CD8-positive, alpha-beta memory T cell (primary cell): ENCODE measurements at regions not wholly inside any gene's neighbourhood (a gene's known extent, or its start where the extent isn't known, plus 50 kb on each side); places are given as distances from the start of the nearest gene placed in this dataset.

ENCODE experiments used
- CTCF ChIA-PET: fragments of 350-600 bp; sonication (Branson Sonifier 250); formaldehyde crosslinking; loops from one replicate; lab custom pipeline; 2021; ENCODE audit warnings: antibody characterized with exemption; lab: Charles Lee
- POLR2A ChIA-PET: fragments of 350-600 bp; sonication (Branson Sonifier 250); formaldehyde crosslinking; loops from one replicate; lab custom pipeline; 2021; ENCODE audit warnings: antibody characterized with exemption; lab: Charles Lee
- DNase-seq, 5 donors: peaks; one replicate each; pipeline versions ENCODE4 v3.0.0 to v3.0.0-alpha.2; 2020 to 2022; ENCODE audit warnings: mixed read lengths in 1 of 5
- H3K27ac ChIP-seq: one replicate; pipeline ENCODE4 v1.7.0; 2013; ENCODE audit warnings: low read depth, mild to moderate bottlenecking, low read length, moderate library complexity
- H3K27me3 ChIP-seq: 2 replicates; pipeline ENCODE4 v1.7.0; 2013; ENCODE audit warnings: low read length, mild to moderate bottlenecking; ENCODE audit not compliant: insufficient read depth, poor library complexity, severe bottlenecking
- H3K36me3 ChIP-seq: 2 replicates; pipeline ENCODE4 v1.7.0; 2013; ENCODE audit warnings: mild to moderate bottlenecking, low read length, moderate library complexity; ENCODE audit not compliant: insufficient read depth
- H3K4me1 ChIP-seq: 2 replicates; pipeline ENCODE4 v1.7.0; 2013; ENCODE audit warnings: mild to moderate bottlenecking, low read length, moderate library complexity; ENCODE audit not compliant: insufficient read depth
- H3K4me3 ChIP-seq: 2 replicates; pipeline ENCODE4 v1.7.0; 2013; ENCODE audit warnings: mild to moderate bottlenecking, low read length
- H3K9me3 ChIP-seq: 2 replicates; pipeline ENCODE4 v1.7.0; 2013; ENCODE audit warnings: mild to moderate bottlenecking, low read length
- H3K27ac Mint-ChIP-seq, 8 donors: one replicate each; pipeline ENCODE4 v1.8.0; 2020 to 2021; ENCODE audit warnings: mixed read lengths in 8 of 8, mild to moderate bottlenecking in 6 of 8, inconsistent platforms in 3 of 8, moderate library complexity in 3 of 8
- H3K27me3 Mint-ChIP-seq, 2 donors: one replicate each; pipeline ENCODE4 v1.8.0; 2020 to 2021; ENCODE audit warnings: mixed read lengths in 2 of 2, mild to moderate bottlenecking in 1 of 2, moderate library complexity in 1 of 2
- H3K36me3 Mint-ChIP-seq, 3 donors: one replicate each; pipeline ENCODE4 v1.8.0; 2020 to 2021; ENCODE audit warnings: mixed read lengths in 3 of 3, inconsistent platforms in 1 of 3, mild to moderate bottlenecking in 1 of 3
- H3K4me1 Mint-ChIP-seq, 3 donors: one replicate each; pipeline ENCODE4 v1.8.0; 2020 to 2021; ENCODE audit warnings: mixed read lengths in 3 of 3, inconsistent platforms in 1 of 3, mild to moderate bottlenecking in 1 of 3
- H3K4me3 Mint-ChIP-seq, 7 donors: one replicate each; pipeline ENCODE4 v1.8.0; 2020 to 2021; ENCODE audit warnings: mixed read lengths in 7 of 7, mild to moderate bottlenecking in 6 of 7, moderate library complexity in 4 of 7, inconsistent platforms in 2 of 7
- H3K9me3 Mint-ChIP-seq, 5 donors: one replicate each; pipeline ENCODE4 v1.8.0; 2020 to 2022; ENCODE audit warnings: mixed read lengths in 5 of 5, mild to moderate bottlenecking in 3 of 5, moderate library complexity in 2 of 5, inconsistent platforms in 1 of 5

GRCh38 chr6:62669831-62670230, 383.8 kb upstream of the KHDRBS2 start:
- ChIA-PET POLR2A (no interaction called here), CTCF (no interaction called here)
- H3K9me3 Mint-ChIP-seq, result peaks cover 0 to 17% (median 7%) of the 10 kb centered on the region in 5 donors
- DNase-seq, result no peak
- H3K36me3 Mint-ChIP-seq, result no peaks in the 10 kb centered on the region
- H3K27me3 Mint-ChIP-seq, result no peaks in the 10 kb centered on the region
- Histone ChIP-seq H3K27me3 (no peaks in the 10 kb centered on the region), H3K9me3 (no peaks in the 10 kb centered on the region), H3K36me3 (no peaks in the 10 kb centered on the region), H3K27ac (no peak overlapping the region), H3K4me1 (no peaks in the 10 kb centered on the region), H3K4me3 (no peak overlapping the region)
- H3K27ac Mint-ChIP-seq, result no peak overlapping the region
- no peak overlapping the region for H3K4me3 Mint-ChIP-seq
- no peaks in the 10 kb centered on the region for H3K4me1 Mint-ChIP-seq

GRCh38 chr6:62652692-62653328, 366.8 kb upstream of the KHDRBS2 start:
- no peak overlapping the region for H3K4me3 Mint-ChIP-seq
- no peak for DNase-seq
- Histone ChIP-seq H3K4me1 (no peaks in the 10 kb centered on the region), H3K9me3 (peaks cover 11% of the 10 kb centered on the region), H3K27ac (no peak overlapping the region), H3K27me3 (no peaks in the 10 kb centered on the region), H3K4me3 (no peak overlapping the region), H3K36me3 (no peaks in the 10 kb centered on the region)
- H3K27me3 Mint-ChIP-seq, result no peaks in the 10 kb centered on the region
- ChIA-PET CTCF (no interaction called here), POLR2A (no interaction called here)
- H3K27ac Mint-ChIP-seq, result no peak overlapping the region
- H3K36me3 Mint-ChIP-seq, result no peaks in the 10 kb centered on the region
- peaks cover 29 to 35% (median 30%) of the 10 kb centered on the region in 5 donors for H3K9me3 Mint-ChIP-seq
- H3K4me1 Mint-ChIP-seq, result no peaks in the 10 kb centered on the region

DNA sequence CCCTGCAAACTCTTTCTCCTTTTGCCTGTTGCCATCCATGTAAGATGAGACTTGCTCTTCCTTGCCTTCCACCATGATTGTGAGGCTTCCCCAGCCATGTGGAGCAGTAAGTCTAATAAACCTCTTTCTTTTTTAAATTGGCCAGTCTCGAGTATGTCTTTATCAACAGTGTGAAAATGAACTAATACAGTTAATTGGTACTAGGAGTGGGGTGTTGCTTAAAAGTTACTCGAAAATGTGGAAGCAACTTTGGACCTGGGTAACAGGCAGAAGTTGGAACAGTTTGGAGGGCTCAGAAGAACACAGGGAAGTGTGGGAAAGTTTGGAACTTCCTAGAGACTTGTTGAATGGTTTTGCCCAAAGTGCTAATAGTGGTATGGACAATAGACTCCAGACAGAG, 359.2 kb upstream of the KHDRBS2 start:
- CTCF ChIA-PET, result no interaction called here
- Mint-ChIP-seq H3K9me3 (peaks cover 13 to 44% (median 26%) of the 10 kb centered on the region in 5 donors), H3K4me1 (no peaks in the 10 kb centered on the region), H3K27ac (no peak overlapping the region), H3K36me3 (no peaks in the 10 kb centered on the region), H3K4me3 (no peak overlapping the region), H3K27me3 (no peaks in the 10 kb centered on the region)
- Histone ChIP-seq H3K36me3 (no peaks in the 10 kb centered on the region), H3K4me1 (no peaks in the 10 kb centered on the region), H3K27me3 (no peaks in the 10 kb centered on the region), H3K4me3 (no peak overlapping the region), H3K27ac (no peak overlapping the region), H3K9me3 (no peaks in the 10 kb centered on the region)
- no peak for DNase-seq
- POLR2A ChIA-PET, result no interaction called here

- Mint-ChIP-seq H3K4me3 (no peak overlapping the region), H3K9me3 (peaks cover 9 to 39% (median 18%) of the 10 kb centered on the region in 5 donors), H3K4me1 (no peaks in the 10 kb centered on the region), H3K27me3 (no peaks in the 10 kb centered on the region), H3K36me3 (no peaks in the 10 kb centered on the region), H3K27ac (no peak overlapping the region)
- H3K36me3 ChIP-seq, result no peaks in the 10 kb centered on the region
- ChIA-PET CTCF (no interaction called here), POLR2A (no interaction called here)
- H3K27ac ChIP-seq, result no peak overlapping the region
- H3K9me3 ChIP-seq, result no peaks in the 10 kb centered on the region
- H3K27me3 ChIP-seq, result no peaks in the 10 kb centered on the region
- H3K4me1 ChIP-seq, result no peaks in the 10 kb centered on the region
- no peak for DNase-seq
- no peak overlapping the region for H3K4me3 ChIP-seq
These were observed 354.7 kb upstream of the KHDRBS2 start for GRCh38 chr6:62640749-62641148.

DNA sequence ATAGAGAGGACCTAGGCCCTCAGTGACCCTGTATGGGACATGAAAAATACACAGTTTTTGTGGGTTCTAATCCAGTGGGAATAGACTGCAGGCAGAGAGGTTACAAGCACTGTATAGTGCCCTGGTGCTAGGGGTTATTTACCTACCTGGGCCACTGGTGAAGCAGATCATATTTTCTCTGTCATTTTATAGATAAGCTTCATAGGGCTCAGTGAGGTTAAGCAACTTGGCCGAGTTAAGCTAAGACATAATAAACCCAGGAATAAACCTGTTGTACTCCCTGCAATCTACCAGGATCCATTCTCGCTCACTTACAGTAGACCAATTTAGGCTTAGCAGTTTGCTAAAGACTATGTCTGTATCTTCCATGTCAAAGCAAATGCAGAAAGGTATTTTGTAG, 340.6 kb upstream of the KHDRBS2 start:
- no peaks in the 10 kb centered on the region for H3K4me1 Mint-ChIP-seq
- Histone ChIP-seq H3K36me3 (no peaks in the 10 kb centered on the region), H3K9me3 (no peaks in the 10 kb centered on the region), H3K4me3 (no peak overlapping the region), H3K4me1 (no peaks in the 10 kb centered on the region), H3K27ac (no peak overlapping the region), H3K27me3 (no peaks in the 10 kb centered on the region)
- no peaks in the 10 kb centered on the region for H3K27me3 Mint-ChIP-seq
- no peak overlapping the region for H3K4me3 Mint-ChIP-seq
- H3K27ac Mint-ChIP-seq, result no peak overlapping the region
- CTCF ChIA-PET, result interaction anchor here (0.9 kb wide), 1 partner anchor 12 kb away, joined by 3 read pairs; no protein-coding TSS in a partner anchor
- DNase-seq, result no peak
- H3K9me3 Mint-ChIP-seq, result peaks cover 3 to 20% (median 7%) of the 10 kb centered on the region in 5 donors
- POLR2A ChIA-PET, result no interaction called here
- H3K36me3 Mint-ChIP-seq, result no peaks in the 10 kb centered on the region

DNA sequence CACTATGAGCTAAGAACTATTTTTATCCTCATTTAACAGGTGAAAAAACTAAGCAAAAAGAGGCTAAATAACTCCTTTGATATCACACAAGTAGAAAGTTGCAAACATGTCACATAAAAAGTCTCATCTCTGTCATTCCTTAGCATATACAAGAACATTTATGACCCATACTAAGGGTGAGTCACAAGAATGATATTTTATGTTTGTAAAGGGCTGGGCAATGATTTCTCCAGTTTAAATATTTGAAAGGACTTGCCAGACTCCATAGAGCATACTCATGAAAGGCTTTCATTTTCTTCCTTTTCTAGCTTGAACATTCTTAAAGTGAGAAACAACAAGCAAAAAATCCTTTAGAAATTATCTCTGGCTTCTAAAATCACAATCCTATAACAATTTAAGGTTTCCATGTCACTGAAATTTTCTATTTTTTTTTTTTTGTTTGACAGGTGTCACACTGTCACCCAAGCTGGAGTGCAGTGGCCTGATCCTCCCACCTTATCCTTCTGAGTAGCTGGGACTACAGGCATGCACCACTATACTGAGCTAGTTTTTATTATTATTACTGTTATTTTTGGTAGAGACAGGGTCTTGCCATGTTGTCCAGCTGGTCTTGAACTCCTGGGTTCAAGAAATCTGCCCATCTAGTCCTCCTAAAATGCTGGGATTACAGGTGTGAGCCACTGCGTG, 338.0 kb upstream of the KHDRBS2 start:
- Mint-ChIP-seq H3K36me3 (no peaks in the 10 kb centered on the region), H3K4me1 (no peaks in the 10 kb centered on the region), H3K4me3 (no peak overlapping the region), H3K27me3 (no peaks in the 10 kb centered on the region), H3K9me3 (peaks cover 1 to 17% (median 4%) of the 10 kb centered on the region in 5 donors), H3K27ac (no peak overlapping the region)
- ChIA-PET POLR2A (no interaction called here), CTCF (no interaction called here)
- Histone ChIP-seq H3K9me3 (no peaks in the 10 kb centered on the region), H3K36me3 (no peaks in the 10 kb centered on the region), H3K27me3 (no peaks in the 10 kb centered on the region), H3K4me3 (no peak overlapping the region), H3K27ac (no peak overlapping the region), H3K4me1 (no peaks in the 10 kb centered on the region)
- DNase-seq, result no peak

GRCh38 chr6:62615366-62616015, 329.5 kb upstream of the KHDRBS2 start:
- H3K4me1 ChIP-seq, result no peaks in the 10 kb centered on the region
- no peaks in the 10 kb centered on the region for H3K4me1 Mint-ChIP-seq
- H3K27ac ChIP-seq, result no peak overlapping the region
- no peak overlapping the region for H3K4me3 Mint-ChIP-seq
- H3K36me3 Mint-ChIP-seq, result peaks cover 0 to 1% (median 0%) of the 10 kb centered on the region in 3 donors
- no peaks in the 10 kb centered on the region for H3K27me3 Mint-ChIP-seq
- no peaks in the 10 kb centered on the region for H3K27me3 ChIP-seq
- no peak overlapping the region for H3K27ac Mint-ChIP-seq
- H3K4me3 ChIP-seq, result no peak overlapping the region
- CTCF ChIA-PET, result no interaction called here
- no peaks in the 10 kb centered on the region for H3K36me3 ChIP-seq
- no peaks in the 10 kb centered on the region for H3K9me3 ChIP-seq
- POLR2A ChIA-PET, result no interaction called here
- peaks cover 12 to 26% (median 15%) of the 10 kb centered on the region in 5 donors for H3K9me3 Mint-ChIP-seq
- DNase-seq, result no peak

GRCh38 chr6:62614442-62614841, 328.4 kb upstream of the KHDRBS2 start:
- no peak overlapping the region for H3K4me3 Mint-ChIP-seq

More at GRCh38 chr6:62614442-62614841, 328.4 kb upstream of the KHDRBS2 start:
- ChIA-PET POLR2A (no interaction called here), CTCF (interaction anchor here (1.0 kb wide), 1 partner anchor 13 kb away, joined by 3 read pairs; no protein-coding TSS in a partner anchor)
- H3K4me1 ChIP-seq, result no peaks in the 10 kb centered on the region
- H3K9me3 Mint-ChIP-seq, result peaks cover 12 to 27% (median 19%) of the 10 kb centered on the region in 5 donors
- DNase-seq, result no peak
- no peaks in the 10 kb centered on the region for H3K36me3 ChIP-seq
- no peaks in the 10 kb centered on the region for H3K4me1 Mint-ChIP-seq
- H3K27me3 Mint-ChIP-seq, result no peaks in the 10 kb centered on the region
- H3K4me3 ChIP-seq, result no peak overlapping the region
- H3K9me3 ChIP-seq, result no peaks in the 10 kb centered on the region
- H3K36me3 Mint-ChIP-seq, result peaks cover 0 to 1% (median 0%) of the 10 kb centered on the region in 3 donors
- no peak overlapping the region for H3K27ac Mint-ChIP-seq
- H3K27ac ChIP-seq, result no peak overlapping the region
- no peaks in the 10 kb centered on the region for H3K27me3 ChIP-seq
